K562 (cell line): ENCODE measurements at regions not wholly inside any gene's neighbourhood (a gene's known extent, or its start where the extent isn't known, plus 50 kb on each side); places are given as distances from the start of the nearest gene placed in this dataset.

Experiments used
- ATAC-seq: fragments of 200-7000 bp; cut with Tn5 transposase; 3 replicates; pipeline ENCODE4 v1.9.1; 2020; ENCODE audit warnings: moderate library complexity
- BruUV-seq: library from RNA; stranded (reverse); fragments of 400-500 nt; replicated peaks from 2 replicates; lab custom pipeline; 2021; lab: Mats Ljungman, UMichigan
- CTCF ChIA-PET: fragments of 300-600 bp; formaldehyde crosslinking; extraction: SDS; loops from one replicate; lab custom pipeline; 2021; ENCODE audit warnings: low intra/inter-chr PET ratio; lab: Yijun Ruan, JAX
- POLR2A ChIA-PET: fragments of 300-600, 350-650 bp; sonication (Branson Sonifier 250); formaldehyde crosslinking; extraction: SDS; loops from one replicate; lab custom pipeline; 2021; ENCODE audit warnings: antibody characterized with exemption, inconsistent platforms; lab: Yijun Ruan, JAX
- DNase-seq, 4 experiments: peaks; one replicate each; pipeline versions ENCODE4 v3.0.0 to v3.0.0-alpha.2; 2011 to 2018; ENCODE audit warnings: low spot score in 3 of 4, mixed read lengths in 3 of 4; ENCODE audit errors: extremely low read depth in 1 of 4
- FAIRE-seq: peaks from 2 replicates; lab custom pipeline; 2011; peaks lifted over from hg19 to GRCh38; lab: Jason Lieb, UNC
- H2AFZ ChIP-seq: 2 replicates; pipeline ENCODE4 v1.6.0; 2011; ENCODE audit warnings: low read depth, low read length, control low read depth, inconsistent platforms
- H3K27ac ChIP-seq: fragments of 200-600 bp; 3 replicates; pipeline ENCODE4 v1.8.0; 2011; ENCODE audit warnings: low read depth, mild to moderate bottlenecking, control low read depth, inconsistent platforms, low read length, moderate library complexity, mixed read lengths; ENCODE audit errors: extremely low read depth
- H3K27me3 ChIP-seq, 2 experiments: fragments of 300-600 bp in 1 of 2; 2 replicates in 1 of 2; 3 replicates in 1 of 2; pipeline versions ENCODE4 v1.6.0 to v1.8.0; 2011; ENCODE audit warnings: inconsistent platforms in 2 of 2, low read length in 2 of 2, mild to moderate bottlenecking in 1 of 2, mixed read lengths in 1 of 2, moderate library complexity in 1 of 2; ENCODE audit not compliant: control insufficient read depth in 2 of 2, insufficient read depth in 2 of 2
- H3K36me3 ChIP-seq: fragments of 300-600 bp; 3 replicates; pipeline ENCODE4 v1.8.0; 2011; ENCODE audit warnings: mild to moderate bottlenecking, low read length, inconsistent platforms; ENCODE audit not compliant: control insufficient read depth, insufficient read depth
- H3K4me1 ChIP-seq, 2 experiments: fragments of 200-600 bp in 1 of 2; replicated peaks in 1 of 2; 2 replicates in 1 of 2; 3 replicates in 1 of 2; pipeline versions ENCODE4 v1.5.1 to v1.8.0; 2011; ENCODE audit warnings: inconsistent platforms in 2 of 2, low read length in 2 of 2, mild to moderate bottlenecking in 1 of 2, mixed read lengths in 1 of 2, moderate library complexity in 1 of 2; ENCODE audit not compliant: control insufficient read depth in 2 of 2, insufficient read depth in 2 of 2
- H3K4me2 ChIP-seq: 2 replicates; pipeline ENCODE4 v1.6.1; 2011; ENCODE audit warnings: low read length, control low read depth, inconsistent platforms, mixed read lengths; ENCODE audit not compliant: insufficient read depth
- H3K4me3 ChIP-seq: fragments of 200-600 bp; sonication (generic), shearing (Covaris generic); 2 replicates; pipeline ENCODE4 v1.5.1; 2016; ENCODE audit warnings: control low read depth, inconsistent platforms
- H3K79me2 ChIP-seq: fragments of 200-600 bp; 3 replicates; pipeline ENCODE4 v1.8.0; 2011; ENCODE audit warnings: low read length, inconsistent platforms; ENCODE audit not compliant: control insufficient read depth, insufficient read depth
- H3K9ac ChIP-seq, 2 experiments: 2 replicates each; pipeline versions ENCODE4 v1.6.0 to v1.6.1; 2011; ENCODE audit warnings: low read depth in 2 of 2, low read length in 2 of 2, control low read depth in 1 of 2, inconsistent platforms in 1 of 2, mild to moderate bottlenecking in 1 of 2, mixed read lengths in 1 of 2; ENCODE audit not compliant: insufficient read depth in 1 of 2
- H3K9me1 ChIP-seq: one replicate; pipeline ENCODE4 v1.6.0; 2011; ENCODE audit warnings: inconsistent platforms, mild to moderate bottlenecking, low read length, moderate library complexity; ENCODE audit not compliant: control insufficient read depth, insufficient read depth
- H3K9me3 ChIP-seq: replicated peaks from 2 replicates; pipeline ENCODE4 v1.5.1; 2011; ENCODE audit warnings: low read depth, low read length, inconsistent platforms; ENCODE audit not compliant: control insufficient read depth, insufficient read depth
- H4K20me1 ChIP-seq: replicated peaks from 2 replicates; pipeline ENCODE4 v1.6.1; 2011; ENCODE audit warnings: low read length, inconsistent platforms, mixed read lengths; ENCODE audit not compliant: control insufficient read depth, insufficient read depth
- BMI1 ChIP-seq: fragments of 150-350 bp; IDR thresholded peaks from 2 replicates; pipeline ENCODE4 v1.6.1; 2014; ENCODE audit warnings: low read length
- CAMTA2 ChIP-seq: fragments of 250-450 bp; sonication (Bioruptor Pico); conservative IDR thresholded peaks from 2 replicates; pipeline ENCODE4 v1.5.1; 2022
- OTX1 ChIP-seq: fragments of 450-650 bp; formaldehyde crosslinking; IDR thresholded peaks from 2 replicates; pipeline ENCODE4 v1.4.0; 2022; ENCODE audit warnings: mild to moderate bottlenecking
- WHSC1 ChIP-seq: IDR thresholded peaks from one replicate; pipeline ENCODE4 v1.6.1; 2012; ENCODE audit warnings: low read length, control low read depth, inconsistent platforms
- ZNF217 ChIP-seq: sonication (generic); formaldehyde crosslinking; IDR thresholded peaks from 2 replicates; pipeline ENCODE4 v1.8.0; 2022; ENCODE audit warnings: mild to moderate bottlenecking, missing genetic modification reagents
- WGBS: fragments of 100-300 bp; shearing (Covaris generic); methylation state at CpG from one replicate; pipeline ENCODE4 v1.1.6; 2016; ENCODE audit warnings: low coverage, mixed read lengths; ENCODE audit not compliant: insufficient coverage; ENCODE audit errors: missing lambda C conversion rate; 5-methylcytosine and 5-hydroxymethylcytosine counted together
- in situ Hi-C: fragments of 300-500 bp; cut with MboI; formaldehyde crosslinking; loops from 4 replicates; pipeline ENCODE4 v1.15.0; 2018; ENCODE audit warnings: inconsistent platforms, mixed read lengths
- intact Hi-C: fragments of 100-400 bp; cut with micrococcal nuclease; formaldehyde crosslinking; loops from 2 replicates; pipeline ENCODE4 v1.14.2; 2022
- TF ChIP-seq, protein P1 (sequence below): IDR thresholded peaks from 2 replicates; pipeline ENCODE4 v1.6.1; 2014; ENCODE audit warnings: antibody characterized with exemption
- TF ChIP-seq, protein P2 (sequence below): sonication (generic); formaldehyde crosslinking; IDR thresholded peaks from 2 replicates; pipeline ENCODE4 v1.8.0; 2023; ENCODE audit warnings: mild to moderate bottlenecking, missing genetic modification reagents

DNA sequence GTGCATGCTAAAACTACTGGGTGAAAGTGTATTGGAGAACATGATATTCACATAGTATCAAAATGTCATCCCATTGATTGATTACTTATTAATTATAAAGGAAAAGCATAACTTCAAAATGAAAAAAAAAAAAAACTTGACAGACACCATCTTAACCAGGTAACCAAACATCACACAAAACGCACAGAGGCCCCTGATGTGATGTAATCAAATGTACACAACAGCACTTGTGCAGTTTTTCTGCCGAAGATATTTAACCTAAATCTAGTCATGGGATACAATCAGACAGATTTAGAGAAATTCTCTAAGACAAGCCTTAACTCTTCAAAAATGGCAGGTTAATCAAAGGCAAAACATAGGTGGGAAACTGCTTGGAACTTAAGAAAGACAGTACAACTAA lies 102.0 kb upstream of the TENT5A start:
- Histone ChIP-seq H3K9me1 (no peaks in the 10 kb centered on the region), H4K20me1 (no peaks in the 10 kb centered on the region), H3K4me2 (no peak overlapping the region), H3K9me3 (no peaks in the 10 kb centered on the region), H2AFZ (no peak overlapping the region), H3K4me1 (no peaks in the 10 kb centered on the region), H3K79me2 (no peaks in the 10 kb centered on the region), H3K27ac (no peak overlapping the region), H3K36me3 (no peaks in the 10 kb centered on the region), H3K27me3 (no peaks in the 10 kb centered on the region), H3K9ac (no peak overlapping the region), H3K4me3 (no peak overlapping the region)
- DNase-seq (no peak), FAIRE-seq (no peak), ATAC-seq (no peak)
- intact Hi-C loops, result no loop called here
- TF ChIP-seq OTX1 (no peak), WHSC1 (no peak), ZNF217 (CRISPR knock-in tag) (no peak), BMI1 (no peak), CAMTA2 (CRISPR knock-in tag) (no peak)
- TF ChIP-seq, protein P1, sequence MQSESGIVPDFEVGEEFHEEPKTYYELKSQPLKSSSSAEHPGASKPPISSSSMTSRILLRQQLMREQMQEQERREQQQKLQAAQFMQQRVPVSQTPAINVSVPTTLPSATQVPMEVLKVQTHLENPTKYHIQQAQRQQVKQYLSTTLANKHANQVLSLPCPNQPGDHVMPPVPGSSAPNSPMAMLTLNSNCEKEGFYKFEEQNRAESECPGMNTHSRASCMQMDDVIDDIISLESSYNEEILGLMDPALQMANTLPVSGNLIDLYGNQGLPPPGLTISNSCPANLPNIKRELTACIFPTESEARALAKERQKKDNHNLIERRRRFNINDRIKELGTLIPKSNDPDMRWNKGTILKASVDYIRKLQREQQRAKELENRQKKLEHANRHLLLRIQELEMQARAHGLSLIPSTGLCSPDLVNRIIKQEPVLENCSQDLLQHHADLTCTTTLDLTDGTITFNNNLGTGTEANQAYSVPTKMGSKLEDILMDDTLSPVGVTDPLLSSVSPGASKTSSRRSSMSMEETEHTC, result no peak
- TF ChIP-seq, protein P2, sequence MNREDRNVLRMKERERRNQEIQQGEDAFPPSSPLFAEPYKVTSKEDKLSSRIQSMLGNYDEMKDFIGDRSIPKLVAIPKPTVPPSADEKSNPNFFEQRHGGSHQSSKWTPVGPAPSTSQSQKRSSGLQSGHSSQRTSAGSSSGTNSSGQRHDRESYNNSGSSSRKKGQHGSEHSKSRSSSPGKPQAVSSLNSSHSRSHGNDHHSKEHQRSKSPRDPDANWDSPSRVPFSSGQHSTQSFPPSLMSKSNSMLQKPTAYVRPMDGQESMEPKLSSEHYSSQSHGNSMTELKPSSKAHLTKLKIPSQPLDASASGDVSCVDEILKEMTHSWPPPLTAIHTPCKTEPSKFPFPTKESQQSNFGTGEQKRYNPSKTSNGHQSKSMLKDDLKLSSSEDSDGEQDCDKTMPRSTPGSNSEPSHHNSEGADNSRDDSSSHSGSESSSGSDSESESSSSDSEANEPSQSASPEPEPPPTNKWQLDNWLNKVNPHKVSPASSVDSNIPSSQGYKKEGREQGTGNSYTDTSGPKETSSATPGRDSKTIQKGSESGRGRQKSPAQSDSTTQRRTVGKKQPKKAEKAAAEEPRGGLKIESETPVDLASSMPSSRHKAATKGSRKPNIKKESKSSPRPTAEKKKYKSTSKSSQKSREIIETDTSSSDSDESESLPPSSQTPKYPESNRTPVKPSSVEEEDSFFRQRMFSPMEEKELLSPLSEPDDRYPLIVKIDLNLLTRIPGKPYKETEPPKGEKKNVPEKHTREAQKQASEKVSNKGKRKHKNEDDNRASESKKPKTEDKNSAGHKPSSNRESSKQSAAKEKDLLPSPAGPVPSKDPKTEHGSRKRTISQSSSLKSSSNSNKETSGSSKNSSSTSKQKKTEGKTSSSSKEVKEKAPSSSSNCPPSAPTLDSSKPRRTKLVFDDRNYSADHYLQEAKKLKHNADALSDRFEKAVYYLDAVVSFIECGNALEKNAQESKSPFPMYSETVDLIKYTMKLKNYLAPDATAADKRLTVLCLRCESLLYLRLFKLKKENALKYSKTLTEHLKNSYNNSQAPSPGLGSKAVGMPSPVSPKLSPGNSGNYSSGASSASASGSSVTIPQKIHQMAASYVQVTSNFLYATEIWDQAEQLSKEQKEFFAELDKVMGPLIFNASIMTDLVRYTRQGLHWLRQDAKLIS (CRISPR knock-in tag), result no peak
- ChIA-PET CTCF (no interaction called here), POLR2A (no interaction called here)
- 4% methylated on average over 2 of the region's 2 CpGs for WGBS
- in situ Hi-C loops, result no loop called here
- BruUV-seq, result no TSS peak
